Smooth muscle cell (in vitro differentiated cells): ENCODE measurements at regions not wholly inside any gene's neighbourhood (a gene's known extent, or its start where the extent isn't known, plus 50 kb on each side); places are given as distances from the start of the nearest gene placed in this dataset.

Experiments used
- DNase-seq: peaks from one replicate; lab custom pipeline; 2025; ENCODE audit not compliant: unreplicated experiment; lab: John Stamatoyannopoulos, UW
- H2AFZ ChIP-seq: fragments of 200-600 bp; sonication (generic); 2 replicates; pipeline ENCODE4 v1.6.0; 2016; ENCODE audit warnings: antibody characterized with exemption, low read depth, mild to moderate bottlenecking
- H3F3A ChIP-seq: fragments of 200-600 bp; sonication (generic); 2 replicates; pipeline ENCODE4 v1.6.0; 2017; ENCODE audit warnings: antibody characterized with exemption, low read depth
- H3K27ac ChIP-seq: fragments of 200-600 bp; sonication (generic); 2 replicates; pipeline ENCODE4 v1.5.1; 2016; ENCODE audit warnings: low read depth, mild to moderate bottlenecking
- H3K27me3 ChIP-seq: fragments of 200-600 bp; sonication (generic); 2 replicates; pipeline ENCODE4 v1.6.1; 2016; ENCODE audit warnings: low read depth, mild to moderate bottlenecking
- H3K36me3 ChIP-seq: fragments of 200-600 bp; sonication (generic); 2 replicates; pipeline ENCODE4 v1.5.1; 2016; ENCODE audit warnings: low read depth
- H3K4me1 ChIP-seq: fragments of 200-600 bp; sonication (generic); 2 replicates; pipeline ENCODE4 v1.5.1; 2016; ENCODE audit warnings: low read depth
- H3K4me2 ChIP-seq: fragments of 200-600 bp; sonication (generic); 2 replicates; pipeline ENCODE4 v1.6.0; 2016; ENCODE audit warnings: mild to moderate bottlenecking
- H3K4me3 ChIP-seq: fragments of 200-600 bp; sonication (generic); 2 replicates; pipeline ENCODE4 v1.5.1; 2016; ENCODE audit warnings: mild to moderate bottlenecking
- H3K79me2 ChIP-seq: fragments of 200-600 bp; sonication (generic); 2 replicates; pipeline ENCODE4 v1.6.0; 2016; ENCODE audit warnings: low read depth, mild to moderate bottlenecking
- H3K9ac ChIP-seq: fragments of 200-600 bp; sonication (generic); 2 replicates; pipeline ENCODE4 v1.6.0; 2016; ENCODE audit warnings: low read depth
- H3K9me3 ChIP-seq: fragments of 200-600 bp; sonication (generic); replicated peaks from 2 replicates; pipeline ENCODE4 v1.5.1; 2016; ENCODE audit warnings: low read depth
- H4K20me1 ChIP-seq: fragments of 200-600 bp; sonication (generic); 2 replicates; pipeline ENCODE4 v1.6.0; 2016; ENCODE audit warnings: low read depth
- WGBS: methylation state at CpG from one replicate; pipeline ENCODE4 v1.1.7; 2016; ENCODE audit warnings: low lambda C conversion rate; 5-methylcytosine and 5-hydroxymethylcytosine counted together
- TF ChIP-seq, protein P1 (sequence below): fragments of 200-600 bp; sonication (generic); IDR thresholded peaks from 2 replicates; pipeline ENCODE4 v1.5.1; 2017; ENCODE audit warnings: borderline replicate concordance, mild to moderate bottlenecking, antibody characterized with exemption; ENCODE audit not compliant: insufficient read depth, poor library complexity, severe bottlenecking

DNA sequence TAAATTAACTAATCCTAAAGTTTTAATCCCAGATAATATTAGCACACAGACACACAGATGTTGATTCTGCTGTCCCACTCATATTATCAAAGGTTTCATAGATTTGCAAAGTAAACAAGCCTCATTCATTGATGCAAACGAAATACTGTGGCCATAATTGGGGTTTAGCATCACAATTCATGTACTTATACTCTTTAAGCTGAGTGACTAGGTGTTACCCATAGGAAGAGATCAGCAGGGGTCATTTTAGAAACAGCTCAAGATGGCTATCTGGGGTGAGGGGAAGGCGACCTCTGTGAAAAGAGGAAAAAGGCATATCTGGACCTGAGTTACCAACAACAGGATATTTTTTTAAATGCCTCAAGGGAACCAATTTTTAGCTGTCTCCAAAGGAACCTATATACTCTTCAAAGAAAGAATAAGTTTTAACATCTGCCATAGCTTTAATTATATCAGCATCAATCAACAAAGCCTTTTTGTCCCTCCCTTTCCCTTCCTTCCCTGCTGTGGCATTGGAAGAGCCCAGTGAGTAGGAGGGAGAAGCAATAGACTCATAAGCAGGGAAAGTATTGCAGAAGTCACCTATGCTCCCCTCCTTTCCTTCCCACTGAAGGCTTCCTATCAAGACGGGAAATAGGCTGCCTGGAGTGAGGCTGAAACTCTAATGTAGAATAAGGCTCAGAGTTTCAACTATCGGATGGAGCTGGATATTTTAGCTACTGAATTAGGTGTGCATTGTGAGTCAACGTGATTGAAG, 553.4 kb downstream of the ZIC1 start:
- Histone ChIP-seq H3K9me3 (no peaks in the 10 kb centered on the region), H2AFZ (no peak overlapping the region), H3K27ac (no peak overlapping the region)

DNA sequence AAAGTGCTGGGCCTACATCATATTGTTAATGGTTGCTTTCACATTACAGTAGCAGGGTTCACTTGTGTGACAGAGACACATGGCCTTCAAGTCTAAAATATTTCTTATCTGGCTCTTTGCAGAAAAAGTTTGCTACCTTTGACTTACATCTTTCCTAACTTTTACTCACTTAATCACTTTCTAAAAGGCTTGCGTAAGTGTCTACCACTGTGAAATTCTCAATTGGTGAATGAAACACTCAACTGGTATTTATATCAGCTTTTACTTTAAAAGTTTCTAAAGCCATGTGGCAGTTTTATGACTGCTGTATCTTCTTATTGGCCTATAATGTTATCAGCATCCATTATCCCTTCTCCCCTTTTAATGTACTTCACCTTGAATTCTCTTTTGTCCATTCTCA, 554.5 kb downstream of the ZIC1 start:
- Histone ChIP-seq H3K9me3 (no peaks in the 10 kb centered on the region), H3K27ac (no peak overlapping the region), H2AFZ (no peak overlapping the region), H3K4me1 (peaks cover 3% of the 10 kb centered on the region), H3K79me2 (no peaks in the 10 kb centered on the region), H3K4me3 (no peak overlapping the region), H3F3A (no peaks in the 10 kb centered on the region), H3K36me3 (no peaks in the 10 kb centered on the region), H4K20me1 (no peaks in the 10 kb centered on the region), H3K4me2 (no peak overlapping the region), H3K27me3 (peaks cover 7% of the 10 kb centered on the region), H3K9ac (no peak overlapping the region)
- TF ChIP-seq, protein P1, sequence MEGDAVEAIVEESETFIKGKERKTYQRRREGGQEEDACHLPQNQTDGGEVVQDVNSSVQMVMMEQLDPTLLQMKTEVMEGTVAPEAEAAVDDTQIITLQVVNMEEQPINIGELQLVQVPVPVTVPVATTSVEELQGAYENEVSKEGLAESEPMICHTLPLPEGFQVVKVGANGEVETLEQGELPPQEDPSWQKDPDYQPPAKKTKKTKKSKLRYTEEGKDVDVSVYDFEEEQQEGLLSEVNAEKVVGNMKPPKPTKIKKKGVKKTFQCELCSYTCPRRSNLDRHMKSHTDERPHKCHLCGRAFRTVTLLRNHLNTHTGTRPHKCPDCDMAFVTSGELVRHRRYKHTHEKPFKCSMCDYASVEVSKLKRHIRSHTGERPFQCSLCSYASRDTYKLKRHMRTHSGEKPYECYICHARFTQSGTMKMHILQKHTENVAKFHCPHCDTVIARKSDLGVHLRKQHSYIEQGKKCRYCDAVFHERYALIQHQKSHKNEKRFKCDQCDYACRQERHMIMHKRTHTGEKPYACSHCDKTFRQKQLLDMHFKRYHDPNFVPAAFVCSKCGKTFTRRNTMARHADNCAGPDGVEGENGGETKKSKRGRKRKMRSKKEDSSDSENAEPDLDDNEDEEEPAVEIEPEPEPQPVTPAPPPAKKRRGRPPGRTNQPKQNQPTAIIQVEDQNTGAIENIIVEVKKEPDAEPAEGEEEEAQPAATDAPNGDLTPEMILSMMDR: no peak
- no peak for DNase-seq
- 70% methylated on average over 1 of the region's 1 CpG for WGBS

More for the DNA sequence above, 553.4 kb downstream of the ZIC1 start:
- 47% methylated on average over 5 of the region's 5 CpGs for WGBS
- H3K79me2 ChIP-seq: no peaks in the 10 kb centered on the region
- H3F3A ChIP-seq: no peaks in the 10 kb centered on the region
- no peak overlapping the region for H3K4me3 ChIP-seq
- H3K4me1 ChIP-seq: peaks cover 3% of the 10 kb centered on the region
- no peak for DNase-seq
- TF ChIP-seq, protein P1: no peak
- no peak overlapping the region for H3K9ac ChIP-seq
- no peaks in the 10 kb centered on the region for H3K36me3 ChIP-seq
- H4K20me1 ChIP-seq: no peaks in the 10 kb centered on the region
- peaks cover 10% of the 10 kb centered on the region for H3K27me3 ChIP-seq
- H3K4me2 ChIP-seq: no peak overlapping the region

DNA sequence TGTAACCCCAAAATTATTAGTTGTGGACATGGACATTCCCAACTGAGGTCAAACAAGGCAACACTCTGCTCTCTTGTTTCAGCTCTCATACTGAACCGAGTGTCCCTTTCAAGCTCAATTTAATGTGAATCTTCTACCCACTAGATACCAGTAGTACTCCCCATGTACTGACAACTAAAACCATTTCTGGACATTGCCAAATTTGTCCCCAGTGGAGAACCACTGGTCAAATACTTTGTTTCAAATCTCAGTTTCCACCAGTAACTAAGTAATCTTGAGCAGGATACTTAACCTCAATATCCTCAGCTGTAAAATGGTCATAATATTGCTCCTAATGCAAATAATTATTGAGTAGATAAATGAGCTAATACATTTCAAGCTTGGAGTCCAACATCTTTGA, 566.0 kb downstream of the ZIC1 start:
- TF ChIP-seq, protein P1: no peak
- WGBS: 88% methylated on average over 1 of the region's 1 CpG
- no peak overlapping the region for H3K4me2 ChIP-seq

DNA sequence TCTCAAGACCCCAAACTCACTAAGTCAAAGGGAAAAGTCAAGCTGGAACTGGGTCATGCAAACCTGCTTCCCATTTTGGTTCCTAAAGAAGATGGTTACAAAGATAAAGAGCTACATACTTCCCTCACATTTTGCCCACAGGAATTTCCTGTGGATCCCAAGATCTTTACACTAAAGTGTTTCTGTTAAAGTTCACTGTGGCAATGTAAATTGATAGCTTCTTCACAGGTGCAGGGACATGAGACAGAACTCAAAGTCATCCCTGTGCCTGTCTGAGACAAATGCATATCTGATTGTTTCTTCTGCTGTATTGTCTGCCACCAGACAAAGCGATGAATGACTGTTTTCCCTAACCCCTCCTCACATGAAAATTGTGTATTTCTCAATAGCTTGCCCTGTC, 567.8 kb downstream of the ZIC1 start:
- Histone ChIP-seq H3K36me3 (no peaks in the 10 kb centered on the region), H3K27me3 (no peaks in the 10 kb centered on the region), H3K27ac (no peak overlapping the region), H3K4me1 (no peaks in the 10 kb centered on the region), H2AFZ (no peak overlapping the region), H3K4me2 (no peak overlapping the region), H3K79me2 (no peaks in the 10 kb centered on the region), H3K4me3 (no peak overlapping the region), H3F3A (no peaks in the 10 kb centered on the region), H3K9ac (no peak overlapping the region), H4K20me1 (no peaks in the 10 kb centered on the region), H3K9me3 (no peaks in the 10 kb centered on the region)
- WGBS: 82% methylated on average over 1 of the region's 1 CpG
- no peak for DNase-seq
- TF ChIP-seq, protein P1: no peak

More for the DNA sequence above, 566.0 kb downstream of the ZIC1 start:
- Histone ChIP-seq H3K4me3 (no peak overlapping the region), H2AFZ (no peak overlapping the region), H3K27ac (no peak overlapping the region), H3K27me3 (no peaks in the 10 kb centered on the region), H3K9me3 (no peaks in the 10 kb centered on the region), H3K79me2 (no peaks in the 10 kb centered on the region), H3K9ac (no peak overlapping the region), H3K36me3 (no peaks in the 10 kb centered on the region), H4K20me1 (no peaks in the 10 kb centered on the region), H3K4me1 (no peaks in the 10 kb centered on the region), H3F3A (no peaks in the 10 kb centered on the region)
- no peak for DNase-seq
